Endothelial cell of umbilical vein (primary cell): ENCODE measurements at regions not wholly inside any gene's neighbourhood (a gene's known extent, or its start where the extent isn't known, plus 50 kb on each side); places are given as distances from the start of the nearest gene placed in this dataset.

Experiments
- BruUV-seq: library from RNA; stranded (reverse); fragments of 400-500 nt; replicated peaks from 2 replicates; lab custom pipeline; 2021; lab: Mats Ljungman, UMichigan
- CTCF ChIA-PET: fragments of 300-600, 350-600 bp; sonication (Branson Sonifier 250); formaldehyde crosslinking; loops from one replicate; lab custom pipeline; 2021; ENCODE audit warnings: antibody characterized with exemption, inconsistent platforms; lab: Charles Lee
- POLR2A ChIA-PET: fragments of 300-600, 350-600 bp; sonication (Branson Sonifier 250); formaldehyde crosslinking; loops from one replicate; lab custom pipeline; 2021; ENCODE audit warnings: antibody characterized with exemption, inconsistent platforms; lab: Charles Lee
- DNase-seq: peaks from one replicate; pipeline ENCODE4 v3.0.0-alpha.2; 2011; ENCODE audit warnings: low read depth, low spot score
- FAIRE-seq: peaks from 2 replicates; lab custom pipeline; 2011; peaks lifted over from hg19 to GRCh38; lab: Jason Lieb, UNC
- H2AFZ ChIP-seq: 2 replicates; pipeline ENCODE4 v1.6.0; 2012; ENCODE audit warnings: low read depth, low read length, control low read depth, inconsistent platforms
- H3K27ac ChIP-seq: 2 replicates; pipeline ENCODE4 v1.5.1; 2011; ENCODE audit warnings: low read depth, mild to moderate bottlenecking, control low read depth, low read length, moderate library complexity; ENCODE audit not compliant: insufficient read depth
- H3K27me3 ChIP-seq, 2 experiments: 2 replicates each; pipeline versions ENCODE4 v1.6.0 to v1.6.1; 2011; ENCODE audit warnings: low read length in 2 of 2, mixed read lengths in 1 of 2; ENCODE audit not compliant: control insufficient read depth in 2 of 2, insufficient read depth in 2 of 2
- H3K36me3 ChIP-seq, 2 experiments: 2 replicates in 1 of 2; 3 replicates in 1 of 2; pipeline ENCODE4 v1.5.1; 2011; ENCODE audit warnings: low read length in 2 of 2, mild to moderate bottlenecking in 1 of 2, moderate library complexity in 1 of 2; ENCODE audit not compliant: control insufficient read depth in 2 of 2, insufficient read depth in 2 of 2; ENCODE audit errors: extremely low read depth in 1 of 2
- H3K4me1 ChIP-seq: 3 replicates; pipeline ENCODE4 v1.5.1; 2011; ENCODE audit warnings: mild to moderate bottlenecking, low read length; ENCODE audit not compliant: control insufficient read depth, insufficient read depth; ENCODE audit errors: extremely low read depth
- H3K4me2 ChIP-seq: 2 replicates; pipeline ENCODE4 v1.6.1; 2011; ENCODE audit warnings: low read length, control low read depth, mixed read lengths; ENCODE audit not compliant: insufficient read depth
- H3K4me3 ChIP-seq, 3 experiments: fragments of 200-600 bp in 1 of 3; sonication (generic), shearing (Covaris generic) in 1 of 3; replicated peaks in 1 of 3; 2 replicates each; pipeline ENCODE4 v1.5.1; 2011 to 2016; ENCODE audit warnings: control low read depth in 3 of 3, low read length in 3 of 3, mild to moderate bottlenecking in 2 of 3, inconsistent platforms in 1 of 3, low read depth in 1 of 3, moderate library complexity in 1 of 3; ENCODE audit not compliant: insufficient read depth in 1 of 3
- H3K79me2 ChIP-seq: 2 replicates; pipeline ENCODE4 v1.6.0; 2012; ENCODE audit warnings: low read length, inconsistent platforms; ENCODE audit not compliant: control insufficient read depth, insufficient read depth
- H3K9ac ChIP-seq: replicated peaks from 2 replicates; pipeline ENCODE3; 2011; ENCODE audit warnings: low read length, control low read depth; ENCODE audit not compliant: insufficient read depth; ENCODE audit errors: extremely low read depth
- H3K9me1 ChIP-seq: replicated peaks from 3 replicates; pipeline ENCODE4 v1.6.0; 2011; ENCODE audit warnings: mild to moderate bottlenecking, low read length; ENCODE audit not compliant: control insufficient read depth, insufficient read depth; ENCODE audit errors: extremely low read depth
- H3K9me3 ChIP-seq: replicated peaks from 2 replicates; pipeline ENCODE4 v1.5.1; 2012; ENCODE audit warnings: low read length, inconsistent platforms; ENCODE audit not compliant: control insufficient read depth, insufficient read depth
- H4K20me1 ChIP-seq: replicated peaks from 2 replicates; pipeline ENCODE3; 2011; ENCODE audit warnings: mild to moderate bottlenecking, low read length; ENCODE audit not compliant: control insufficient read depth, insufficient read depth; ENCODE audit errors: extremely low read depth
- CTCF ChIP-seq, 2 donors: IDR thresholded peaks; 1 replicate in 1 of 2; 2 replicates in 1 of 2; pipeline ENCODE4 v1.5.1; 2011; ENCODE audit warnings: low read length in 2 of 2, mild to moderate bottlenecking in 2 of 2, moderate library complexity in 2 of 2, control low read depth in 1 of 2, inconsistent platforms in 1 of 2, low read depth in 1 of 2; ENCODE audit not compliant: insufficient read depth in 1 of 2; ENCODE audit errors: extremely low read depth in 1 of 2
- EZH2 ChIP-seq: IDR thresholded peaks from 2 replicates; pipeline ENCODE4 v1.6.1; 2012; ENCODE audit warnings: borderline replicate concordance, low read depth, mild to moderate bottlenecking, moderate library complexity, low read length, inconsistent platforms; ENCODE audit not compliant: severe bottlenecking
- FOS ChIP-seq: IDR thresholded peaks from 2 replicates; pipeline ENCODE4 v1.6.1; 2011; ENCODE audit warnings: mild to moderate bottlenecking, low read length, moderate library complexity, borderline replicate concordance; ENCODE audit not compliant: insufficient read depth
- GATA2 ChIP-seq: IDR thresholded peaks from 2 replicates; pipeline ENCODE4 v1.7.0; 2011; ENCODE audit warnings: low read depth, mild to moderate bottlenecking, moderate library complexity, mixed read lengths, low read length; ENCODE audit not compliant: insufficient read length, insufficient read depth
- JUN ChIP-seq: IDR thresholded peaks from 2 replicates; pipeline ENCODE4 v1.6.1; 2011; ENCODE audit warnings: borderline replicate concordance, low read depth; ENCODE audit not compliant: insufficient read length, insufficient read depth
- MAX ChIP-seq: IDR thresholded peaks from 2 replicates; pipeline ENCODE4 v1.6.1; 2011; ENCODE audit not compliant: insufficient read depth, insufficient read length
- MYC ChIP-seq: IDR thresholded peaks from one replicate; pipeline ENCODE4 v1.6.1; 2011; ENCODE audit warnings: mild to moderate bottlenecking, low read depth, low read length
- POLR2A ChIP-seq: IDR thresholded peaks from 2 replicates; pipeline ENCODE4 v1.6.1; 2012; ENCODE audit warnings: low read depth, mild to moderate bottlenecking, control low read depth, low read length
- POLR2AphosphoS5 ChIP-seq: IDR thresholded peaks from 2 replicates; pipeline ENCODE4 v1.6.1; 2012; ENCODE audit warnings: low read depth, mild to moderate bottlenecking, control low read depth, low read length, moderate library complexity; ENCODE audit not compliant: insufficient read depth
- dilution Hi-C: fragments of 300-500 bp; cut with MboI; formaldehyde crosslinking; loops from one replicate; pipeline ENCODE4 v1.15.0; 2019; ENCODE audit warnings: low sequenced_read_pairs; ENCODE audit not compliant: extremely low pct_ligation_motif_present
- intact Hi-C: fragments of 100-400 bp; cut with micrococcal nuclease; formaldehyde crosslinking; loops from one replicate; pipeline ENCODE4 v1.10.0; 2022

GRCh38 chr2:203650860-203651613 lies 55.4 kb upstream of the CD28 start:
- no peaks in the 10 kb centered on the region for H3K9me3 ChIP-seq
- no peaks in the 10 kb centered on the region for H4K20me1 ChIP-seq
- no peaks in the 10 kb centered on the region for H3K27me3 ChIP-seq
- ChIA-PET CTCF (interaction anchor here (1.2 to 1.5 kb wide), 3 partner anchors 12 to 173 kb away, joined by 3 to 5 read pairs (median 3); no protein-coding TSS in a partner anchor), POLR2A (no interaction called here)
- FAIRE-seq, result peak; percentile 73
- intact Hi-C loops (loop anchor here (5.0 to 10.0 kb wide), 3 partner anchors 164 to 1079 kb away; no protein-coding TSS in a partner anchor), dilution Hi-C loops (no loop called here)
- H3K27ac ChIP-seq, result no peak overlapping the region
- no peaks in the 10 kb centered on the region for H3K79me2 ChIP-seq
- no peaks in the 10 kb centered on the region for H3K36me3 ChIP-seq
- H3K4me3 ChIP-seq, result no peak overlapping the region
- H3K9ac ChIP-seq, result no peak overlapping the region
- no peaks in the 10 kb centered on the region for H3K4me1 ChIP-seq
- no peak overlapping the region for H2AFZ ChIP-seq
- no peak overlapping the region for H3K4me2 ChIP-seq
- H3K9me1 ChIP-seq, result no peaks in the 10 kb centered on the region
- peak in 1 of 2 donors; percentile 4 for TF ChIP-seq CTCF (IDR thresholded peaks at IDR 0.05; ENCODE audit: extremely low read depth in 1 of 2, insufficient read depth in 1 of 2, low read depth in 1 of 2, low read length in 2 of 2)
- TF ChIP-seq MAX, result no peak
- no TSS peak for BruUV-seq
- peak; percentile 53 for DNase-seq

GRCh38 chr2:203651621-203652020 lies 54.8 kb upstream of the CD28 start:
- DNase-seq (no peak), FAIRE-seq (no peak)
- ChIA-PET CTCF (interaction anchor here (1.2 to 1.5 kb wide), 3 partner anchors 11 to 172 kb away, joined by 3 to 5 read pairs (median 3); no protein-coding TSS in a partner anchor), POLR2A (no interaction called here)
- no peaks in the 10 kb centered on the region for H3K79me2 ChIP-seq
- H4K20me1 ChIP-seq, result no peaks in the 10 kb centered on the region
- no peaks in the 10 kb centered on the region for H3K36me3 ChIP-seq
- no peak overlapping the region for H2AFZ ChIP-seq
- intact Hi-C loops (loop anchor here (5.0 to 10.0 kb wide), 3 partner anchors 163 to 1079 kb away; no protein-coding TSS in a partner anchor), dilution Hi-C loops (no loop called here)
- no peaks in the 10 kb centered on the region for H3K4me1 ChIP-seq
- BruUV-seq, result no TSS peak
- H3K9ac ChIP-seq, result no peak overlapping the region
- no peaks in the 10 kb centered on the region for H3K9me3 ChIP-seq
- H3K27me3 ChIP-seq, result no peaks in the 10 kb centered on the region
- H3K9me1 ChIP-seq, result no peaks in the 10 kb centered on the region
- no peak overlapping the region for H3K4me2 ChIP-seq
- H3K4me3 ChIP-seq, result no peak overlapping the region
- no peak for TF ChIP-seq CTCF (IDR thresholded peaks at IDR 0.05; ENCODE audit: extremely low read depth in 1 of 2, insufficient read depth in 1 of 2, low read depth in 1 of 2, low read length in 2 of 2)
- no peak for TF ChIP-seq POLR2AphosphoS5
- TF ChIP-seq JUN, result no peak
- TF ChIP-seq FOS, result no peak
- no peak for TF ChIP-seq EZH2
- no peak for TF ChIP-seq MAX
- no peak for TF ChIP-seq MYC
- TF ChIP-seq GATA2, result no peak
- no peak for TF ChIP-seq POLR2A
- no peak overlapping the region for H3K27ac ChIP-seq
